HEK293 (cell line): ENCODE measurements at regions not wholly inside any gene's neighbourhood (a gene's known extent, or its start where the extent isn't known, plus 50 kb on each side); places are given as distances from the start of the nearest gene placed in this dataset.

ENCODE experiments used
- CTCF ChIA-PET: fragments of 350-600 bp; formaldehyde crosslinking; extraction: SDS; loops from one replicate; lab custom pipeline; 2021; ENCODE audit warnings: antibody characterized with exemption; lab: Yijun Ruan, JAX
- POLR2A ChIA-PET: fragments of 300-600 bp; formaldehyde crosslinking; extraction: SDS; loops from one replicate; lab custom pipeline; 2020; ENCODE audit warnings: antibody characterized with exemption, inconsistent platforms; lab: Yijun Ruan, JAX
- H3K27ac ChIP-seq: fragments of 200-500 bp; sonication (Bioruptor generic); 2 replicates; pipeline ENCODE4 v1.5.1; 2014; ENCODE audit warnings: low read depth, low read length, control low read depth, inconsistent platforms; ENCODE audit errors: extremely low read depth
- H3K36me3 ChIP-seq, 2 experiments: fragments of 200-500 bp in 1 of 2; sonication (Bioruptor generic) in 1 of 2; 1 replicate in 1 of 2; 2 replicates in 1 of 2; pipeline ENCODE4 v1.5.1; 2014 to 2017; ENCODE audit warnings: inconsistent platforms in 2 of 2, low read length in 2 of 2; ENCODE audit not compliant: control insufficient read depth in 2 of 2, insufficient read depth in 1 of 2
- H3K4me1 ChIP-seq: fragments of 200-500 bp; sonication (Bioruptor generic); 2 replicates; pipeline ENCODE4 v1.5.1; 2014; ENCODE audit warnings: mild to moderate bottlenecking, low read length, inconsistent platforms; ENCODE audit not compliant: control insufficient read depth, insufficient read depth
- H3K4me3 ChIP-seq: 2 replicates; pipeline ENCODE4 v1.5.1; 2011; ENCODE audit warnings: low read depth, mild to moderate bottlenecking, control low read depth, low read length, moderate library complexity
- H3K9me3 ChIP-seq: fragments of 200-500 bp; sonication (Bioruptor generic); 2 replicates; pipeline ENCODE4 v1.5.1; 2014; ENCODE audit warnings: low read depth, low read length, inconsistent platforms; ENCODE audit not compliant: control insufficient read depth, insufficient read depth
- GLI2 ChIP-seq: fragments of 450-650 bp; formaldehyde crosslinking; IDR thresholded peaks from 2 replicates; pipeline ENCODE4; 2017; ENCODE audit warnings: missing biosample characterization, missing genetic modification characterization, low read depth, borderline replicate concordance
- GLIS2 ChIP-seq: fragments of 450-650 bp; formaldehyde crosslinking; IDR thresholded peaks from 2 replicates; pipeline ENCODE4 v1.5.1; 2016; ENCODE audit warnings: missing biosample characterization, missing genetic modification characterization
- PRDM10 ChIP-seq: fragments of 450-650 bp; formaldehyde crosslinking; IDR thresholded peaks from 2 replicates; pipeline ENCODE4 v1.5.1; 2016; ENCODE audit warnings: missing biosample characterization, missing genetic modification characterization
- PRDM4 ChIP-seq: fragments of 450-650 bp; formaldehyde crosslinking; IDR thresholded peaks from 2 replicates; pipeline ENCODE4 v1.5.1; 2017; ENCODE audit warnings: missing biosample characterization, missing genetic modification characterization
- REPIN1 ChIP-seq: fragments of 450-650 bp; formaldehyde crosslinking; IDR thresholded peaks from 2 replicates; pipeline ENCODE4 v1.5.1; 2017; ENCODE audit warnings: missing biosample characterization, missing genetic modification characterization, low read depth
- TCF7L2 ChIP-seq: IDR thresholded peaks from 2 replicates; pipeline ENCODE4 v1.6.1; 2011; ENCODE audit warnings: low read depth, mild to moderate bottlenecking, inconsistent platforms, low read length, moderate library complexity, borderline replicate concordance
- TSHZ1 ChIP-seq: fragments of 450-650 bp; formaldehyde crosslinking; IDR thresholded peaks from 2 replicates; pipeline ENCODE4 v1.5.1; 2016; ENCODE audit warnings: missing biosample characterization, missing genetic modification characterization, borderline replicate concordance
- WT1 ChIP-seq: fragments of 450-650 bp; formaldehyde crosslinking; IDR thresholded peaks from 2 replicates; pipeline ENCODE4 v1.5.1; 2016; ENCODE audit warnings: missing biosample characterization, missing genetic modification characterization
- ZBTB11 ChIP-seq: fragments of 450-650 bp; formaldehyde crosslinking; conservative IDR thresholded peaks from 2 replicates; pipeline ENCODE4 v1.5.1; 2016; ENCODE audit warnings: low read depth, missing biosample characterization, missing genetic modification characterization
- ZBTB17 ChIP-seq: fragments of 450-650 bp; formaldehyde crosslinking; IDR thresholded peaks from 2 replicates; pipeline ENCODE4 v1.5.1; 2016; ENCODE audit warnings: missing biosample characterization, missing genetic modification characterization
- ZFP37 ChIP-seq: fragments of 450-650 bp; formaldehyde crosslinking; IDR thresholded peaks from 2 replicates; pipeline ENCODE4 v1.5.1; 2016; ENCODE audit warnings: missing biosample characterization, missing genetic modification characterization
- ZNF140 ChIP-seq: fragments of 450-650 bp; formaldehyde crosslinking; IDR thresholded peaks from 2 replicates; pipeline ENCODE4 v1.5.1; 2016; ENCODE audit warnings: missing biosample characterization, missing genetic modification characterization
- ZNF214 ChIP-seq: fragments of 450-650 bp; formaldehyde crosslinking; IDR thresholded peaks from 2 replicates; pipeline ENCODE4 v1.5.1; 2017; ENCODE audit warnings: missing biosample characterization, mild to moderate bottlenecking, missing genetic modification characterization, borderline replicate concordance
- ZNF423 ChIP-seq: fragments of 450-650 bp; formaldehyde crosslinking; IDR thresholded peaks from 2 replicates; pipeline ENCODE4 v1.5.1; 2016; ENCODE audit warnings: missing biosample characterization, missing genetic modification characterization
- ZNF544 ChIP-seq: fragments of 450-650 bp; formaldehyde crosslinking; IDR thresholded peaks from 2 replicates; pipeline ENCODE4 v1.5.0; 2017; ENCODE audit warnings: missing biosample characterization, missing genetic modification characterization
- ZNF548 ChIP-seq: fragments of 450-650 bp; formaldehyde crosslinking; IDR thresholded peaks from 2 replicates; pipeline ENCODE4 v1.5.1; 2016; ENCODE audit warnings: missing biosample characterization, missing genetic modification characterization
- ZNF558 ChIP-seq: fragments of 450-650 bp; formaldehyde crosslinking; IDR thresholded peaks from 2 replicates; pipeline ENCODE4 v1.5.1; 2016; ENCODE audit warnings: missing biosample characterization, missing genetic modification characterization
- ZNF623 ChIP-seq: fragments of 450-650 bp; formaldehyde crosslinking; IDR thresholded peaks from 2 replicates; pipeline ENCODE4 v1.5.1; 2016; ENCODE audit warnings: missing biosample characterization, missing genetic modification characterization
- ZNF670 ChIP-seq: fragments of 450-650 bp; formaldehyde crosslinking; IDR thresholded peaks from 2 replicates; pipeline ENCODE4 v1.5.1; 2016; ENCODE audit warnings: missing biosample characterization, missing genetic modification characterization, low read depth
- ZNF704 ChIP-seq: fragments of 450-650 bp; formaldehyde crosslinking; IDR thresholded peaks from 2 replicates; pipeline ENCODE4 v1.5.1; 2016; ENCODE audit warnings: missing biosample characterization, missing genetic modification characterization
- ZNF768 ChIP-seq: fragments of 450-650 bp; formaldehyde crosslinking; IDR thresholded peaks from 2 replicates; pipeline ENCODE4 v1.5.1; 2018; ENCODE audit warnings: missing biosample characterization, mild to moderate bottlenecking, missing genetic modification characterization

- no peak for TF ChIP-seq PRDM4
- TF ChIP-seq TCF7L2 = no peak
- no peak for TF ChIP-seq ZNF214
- no peak for TF ChIP-seq ZFP37 (tag by site-specific recombination)
- no peak for TF ChIP-seq GLIS2 (tag by site-specific recombination)
- no peak for TF ChIP-seq ZBTB17 (tag by site-specific recombination)
- TF ChIP-seq ZNF423 = no peak
- TF ChIP-seq ZBTB11 (tag by site-specific recombination) = no peak
- no peak for TF ChIP-seq ZNF768 (tag by site-specific recombination)
Measured at GRCh38 chr10:125457406-125457805, 225.6 kb downstream of the TEX36 start (continued).

GRCh38 chr10:125455855-125456254 lies 227.1 kb downstream of the TEX36 start:
- no peaks in the 10 kb centered on the region for H3K36me3 ChIP-seq
- H3K9me3 ChIP-seq = no peaks in the 10 kb centered on the region
- no peaks in the 10 kb centered on the region for H3K4me1 ChIP-seq
- ChIA-PET CTCF (no interaction called here), POLR2A (no interaction called here)
- TF ChIP-seq ZNF548 (tag by site-specific recombination) (no peak), ZNF558 (tag by site-specific recombination) (no peak), REPIN1 (no peak), ZNF544 (tag by site-specific recombination) (no peak), ZNF670 (tag by site-specific recombination) (no peak), WT1 (tag by site-specific recombination) (no peak), ZNF623 (no peak), GLI2 (tag by site-specific recombination) (no peak), ZNF704 (tag by site-specific recombination) (no peak), TSHZ1 (tag by site-specific recombination) (no peak), ZNF140 (tag by site-specific recombination) (no peak), PRDM10 (tag by site-specific recombination) (no peak)
- no peak overlapping the region for H3K27ac ChIP-seq
- H3K4me3 ChIP-seq = no peak overlapping the region
